Psoas muscle (tissue), 7 donors: ENCODE measurements at regions not wholly inside any gene's neighbourhood (a gene's known extent, or its start where the extent isn't known, plus 50 kb on each side); places are given as distances from the start of the nearest gene placed in this dataset.

Source experiments
- ATAC-seq, 4 donors: fragments of 200-7000 bp; cut with Tn5 transposase; one replicate each; pipeline ENCODE4 v1.9.1; 2020; ENCODE audit warnings: moderate library complexity in 3 of 4, mild to moderate bottlenecking in 2 of 4
- DNase-seq, 2 donors: peaks; one replicate each; pipeline ENCODE4 v3.0.0-alpha.2; 2020
- H3K27ac ChIP-seq: fragments of 200-600 bp; one replicate; pipeline ENCODE4 v1.8.0; 2022
- H3K27me3 ChIP-seq, 3 donors: fragments of 200-600 bp in 1 of 3; one replicate each; pipeline versions ENCODE4 v1.6.1 to v1.8.0; 2013 to 2022; ENCODE audit warnings: low read length in 2 of 3, mild to moderate bottlenecking in 2 of 3, moderate library complexity in 1 of 3; ENCODE audit not compliant: insufficient read depth in 3 of 3
- H3K36me3 ChIP-seq, 2 donors: fragments of 200-600 bp in 1 of 2; one replicate each; pipeline versions ENCODE4 v1.6.1 to v1.8.0; 2013 to 2022; ENCODE audit warnings: low read depth in 1 of 2, mild to moderate bottlenecking in 1 of 2, moderate library complexity in 1 of 2; ENCODE audit not compliant: insufficient read depth in 1 of 2
- H3K4me1 ChIP-seq: fragments of 200-600 bp; one replicate; pipeline ENCODE4 v1.8.0; 2022
- H3K4me3 ChIP-seq: fragments of 200-600 bp; one replicate; pipeline ENCODE4 v1.8.0; 2022; ENCODE audit warnings: mild to moderate bottlenecking
- H3K9me3 ChIP-seq: fragments of 200-600 bp; one replicate; pipeline ENCODE4 v1.8.0; 2022
- CTCF ChIP-seq: fragments of 200-600 bp; IDR thresholded peaks from one replicate; pipeline ENCODE4 v1.8.0; 2022; ENCODE audit warnings: antibody characterized with exemption
- WGBS, 3 donors: extraction: QIAGEN DNeasy Blood & Tissue Kit; methylation state at CpG; one replicate each; pipeline versions ENCODE4 v1.1.6 to v1.1.7; 2013; 5-methylcytosine and 5-hydroxymethylcytosine counted together
- intact Hi-C, 2 donors: fragments of 100-400 bp; cut with DNase I; formaldehyde crosslinking; loops; one replicate each; pipeline versions ENCODE4 v1.11.0 to v1.14.2; 2022
- donor health status: healthy with polysubstance abuse.
- donor health status: DM: no; HTN: no; CAD: no; lungs with moderate emphysema.
- donor health status: Bipolar disorder and iron deficiency.
- donor health status: healthy.
- donor health status: DM: yes; HTN: yes; CAD: no.
- donor health status: DM: no; HTN: no; CAD: no.
- donor health status: DM: yes; HTN: yes; CAD: no.

GRCh38 chr3:83302091-83302490, 1540.6 kb upstream of the GBE1 start:
- H3K27me3 ChIP-seq = no peaks in the 10 kb centered on the region
- ATAC-seq (no peak), DNase-seq (no peak)
- intact Hi-C loops = no loop called here
- H3K36me3 ChIP-seq = no peaks in the 10 kb centered on the region
- no peak overlapping the region for H3K4me3 ChIP-seq
- TF ChIP-seq CTCF = no peak
- peaks cover 11% of the 10 kb centered on the region for H3K9me3 ChIP-seq
- no peak overlapping the region for H3K27ac ChIP-seq
- H3K4me1 ChIP-seq = no peaks in the 10 kb centered on the region

GRCh38 chr3:83317605-83318004, 1556.2 kb upstream of the GBE1 start:
- DNase-seq (no peak), ATAC-seq (no peak)
- WGBS, 3 donors = 74 to 78% (median 76%) methylated on average over 3 of the region's 3 CpGs
- no peak for TF ChIP-seq CTCF
- H3K27ac ChIP-seq = no peak overlapping the region
- H3K9me3 ChIP-seq = no peaks in the 10 kb centered on the region
- H3K4me3 ChIP-seq = no peak overlapping the region
- H3K27me3 ChIP-seq = no peaks in the 10 kb centered on the region
- no peaks in the 10 kb centered on the region for H3K36me3 ChIP-seq
- intact Hi-C loops = no loop called here
- no peaks in the 10 kb centered on the region for H3K4me1 ChIP-seq

- no peaks in the 10 kb centered on the region for H3K9me3 ChIP-seq
- no peak for TF ChIP-seq CTCF
- DNase-seq (no peak), ATAC-seq (no peak)
- intact Hi-C loops = no loop called here
- H3K4me1 ChIP-seq = no peaks in the 10 kb centered on the region
- H3K27ac ChIP-seq = no peak overlapping the region
- H3K4me3 ChIP-seq = no peak overlapping the region
- H3K36me3 ChIP-seq = no peaks in the 10 kb centered on the region
- no peaks in the 10 kb centered on the region for H3K27me3 ChIP-seq
Observed at GRCh38 chr3:83320726-83321125, 1559.3 kb upstream of the GBE1 start.

GRCh38 chr3:83321457-83321856, 1560.0 kb upstream of the GBE1 start:
- H3K4me1 ChIP-seq = no peaks in the 10 kb centered on the region
- 75 to 82% (median 78%) methylated on average over 1 of the region's 1 CpG for WGBS, 3 donors
- H3K4me3 ChIP-seq = no peak overlapping the region
- H3K9me3 ChIP-seq = no peaks in the 10 kb centered on the region
- intact Hi-C loops = no loop called here
- no peak for DNase-seq
- no peak for ATAC-seq
- TF ChIP-seq CTCF = no peak
- no peaks in the 10 kb centered on the region for H3K36me3 ChIP-seq
- no peaks in the 10 kb centered on the region for H3K27me3 ChIP-seq
- H3K27ac ChIP-seq = no peak overlapping the region

- no peak overlapping the region for H3K4me3 ChIP-seq
- no peaks in the 10 kb centered on the region for H3K9me3 ChIP-seq
- no peak overlapping the region for H3K27ac ChIP-seq
- DNase-seq (no peak), ATAC-seq (no peak)
- H3K27me3 ChIP-seq = no peaks in the 10 kb centered on the region
- H3K36me3 ChIP-seq = no peaks in the 10 kb centered on the region
- no peak for TF ChIP-seq CTCF
- no peaks in the 10 kb centered on the region for H3K4me1 ChIP-seq
- WGBS, 3 donors = 74 to 81% (median 79%) methylated on average over 1 of the region's 1 CpG
- intact Hi-C loops = no loop called here
Observed at GRCh38 chr3:83321891-83322290, 1560.4 kb upstream of the GBE1 start.
